CD4-positive, alpha-beta T cell treated with Interleukin-17A for 4 hours (primary cell): ENCODE measurements at regions not wholly inside any gene's neighbourhood (a gene's known extent, or its start where the extent isn't known, plus 50 kb on each side); places are given as distances from the start of the nearest gene placed in this dataset.

Experiments
- DNase-seq: peaks from one replicate; pipeline ENCODE4 v3.0.0-alpha.2; 2020; ENCODE audit warnings: mixed read lengths

GRCh38 chr14:97410667-97411620, 613.8 kb downstream of the VRK1 start:
- DNase-seq: no peak

GRCh38 chr14:97411938-97412612, 614.9 kb downstream of the VRK1 start:
- no peak for DNase-seq

GRCh38 chr14:97413022-97413539, 615.9 kb downstream of the VRK1 start:
- DNase-seq: peak; percentile 16

DNA sequence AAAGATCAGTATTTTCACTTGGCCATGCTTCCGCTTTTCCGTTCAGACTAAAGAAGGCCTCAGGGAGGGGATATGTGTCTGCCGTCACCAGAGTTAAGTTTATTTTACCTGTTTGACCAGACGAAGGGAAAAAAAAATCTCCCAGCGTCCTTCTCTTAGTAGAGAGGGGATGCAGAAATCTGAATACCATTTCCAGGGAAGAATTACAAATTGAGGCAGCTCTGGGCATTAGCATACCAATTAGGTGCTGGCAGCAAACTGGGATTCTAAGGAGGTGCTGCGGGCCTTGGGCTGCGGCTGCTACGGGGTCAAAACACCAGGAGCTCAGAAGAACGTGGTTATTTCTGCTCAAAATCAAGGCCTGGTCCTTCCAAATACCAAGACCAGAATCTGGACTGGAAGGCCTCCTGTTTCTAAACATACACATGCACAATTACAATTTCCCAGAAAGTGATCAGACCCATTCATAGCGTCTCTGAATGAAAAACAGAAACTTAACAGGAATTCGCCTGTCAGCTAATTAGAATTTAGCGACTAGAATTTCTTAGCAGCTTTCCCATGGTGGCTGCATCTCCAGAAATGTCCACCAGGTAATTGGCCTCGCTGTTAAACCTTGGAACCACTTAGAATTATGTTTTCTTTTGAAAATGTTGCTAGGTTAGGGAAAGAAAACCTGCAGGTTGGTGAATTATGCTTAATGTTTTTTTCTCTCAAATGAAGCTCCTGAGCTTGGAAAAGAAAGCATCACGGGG, 617.0 kb downstream of the VRK1 start:
- no peak for DNase-seq

DNA sequence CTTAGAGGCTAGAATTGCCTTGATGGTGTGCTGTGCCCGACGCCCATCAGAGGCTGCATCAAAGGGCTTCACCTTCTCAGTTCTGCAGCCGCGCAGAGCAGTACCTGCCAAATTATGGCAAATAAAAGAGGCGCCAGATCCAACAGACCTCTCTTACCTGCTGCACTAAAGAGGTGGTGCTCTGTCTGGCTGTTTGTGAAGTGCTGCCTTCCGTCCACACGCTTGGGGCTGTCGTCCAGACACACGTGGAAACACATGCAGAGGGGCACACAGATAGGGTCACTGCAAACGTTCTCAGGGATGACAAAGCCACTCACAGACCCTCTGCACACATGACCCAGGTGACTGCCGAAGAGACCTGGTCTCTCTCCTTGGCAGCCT, 617.5 kb downstream of the VRK1 start:
- no peak for DNase-seq

DNA sequence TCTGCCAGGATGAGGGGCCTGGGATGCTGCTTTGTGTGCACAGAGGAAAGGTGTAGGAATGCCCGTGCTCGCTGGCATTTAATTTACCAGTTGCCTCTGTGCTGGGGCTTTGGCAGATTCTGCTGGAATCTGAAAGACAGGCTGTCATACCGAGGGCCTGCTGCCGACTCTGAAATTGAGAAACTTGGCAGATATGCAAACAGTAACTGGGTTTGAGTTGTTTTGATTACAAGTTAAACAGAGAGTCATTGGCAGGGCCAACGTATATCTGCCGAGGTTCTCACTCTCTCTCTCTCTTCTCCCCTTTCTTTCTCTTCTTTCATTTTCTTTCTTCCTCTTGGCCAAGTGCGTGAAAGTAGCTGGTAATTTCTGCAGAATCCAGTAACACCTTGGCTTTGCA, 618.7 kb downstream of the VRK1 start:
- no peak for DNase-seq

DNA sequence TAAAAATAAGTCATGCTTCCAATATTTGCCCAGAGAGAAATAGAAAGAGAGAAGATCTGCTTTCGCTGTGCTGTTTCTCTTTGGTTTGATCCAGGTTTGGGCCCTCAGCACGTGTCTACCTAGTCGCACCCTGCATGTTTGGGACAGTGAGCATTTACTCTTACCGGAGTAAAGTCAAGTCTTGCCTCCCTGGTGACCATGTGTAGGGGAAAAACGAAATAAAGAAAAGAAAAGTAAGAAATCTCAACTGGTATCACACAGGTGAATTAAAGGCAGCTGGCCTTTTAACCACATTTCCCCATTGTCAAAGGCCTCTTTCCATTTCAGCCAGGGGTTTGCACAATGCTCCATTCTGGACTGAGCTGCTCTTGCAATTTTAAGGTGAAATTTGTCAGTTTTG, 619.4 kb downstream of the VRK1 start:
- no peak for DNase-seq

DNA sequence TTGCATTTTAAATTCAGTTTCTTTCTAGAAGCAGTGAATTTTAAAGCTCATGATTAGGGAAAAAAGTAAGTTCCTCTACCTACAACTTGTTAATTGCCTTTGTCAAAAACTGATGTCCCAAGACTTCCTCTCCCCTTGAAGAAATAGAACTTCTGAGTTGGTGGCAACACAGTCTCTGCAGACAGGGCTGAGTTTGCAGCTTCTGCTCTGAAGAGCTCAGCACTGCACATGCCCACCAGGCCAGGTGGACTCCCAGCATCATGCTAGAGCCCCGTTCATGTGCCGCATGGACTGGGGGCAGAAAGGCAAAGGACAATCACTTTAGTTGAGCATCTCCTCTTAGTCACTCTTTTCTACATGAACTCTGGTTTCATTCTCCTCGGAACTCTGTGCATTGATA, 620.1 kb downstream of the VRK1 start:
- DNase-seq: no peak

DNA sequence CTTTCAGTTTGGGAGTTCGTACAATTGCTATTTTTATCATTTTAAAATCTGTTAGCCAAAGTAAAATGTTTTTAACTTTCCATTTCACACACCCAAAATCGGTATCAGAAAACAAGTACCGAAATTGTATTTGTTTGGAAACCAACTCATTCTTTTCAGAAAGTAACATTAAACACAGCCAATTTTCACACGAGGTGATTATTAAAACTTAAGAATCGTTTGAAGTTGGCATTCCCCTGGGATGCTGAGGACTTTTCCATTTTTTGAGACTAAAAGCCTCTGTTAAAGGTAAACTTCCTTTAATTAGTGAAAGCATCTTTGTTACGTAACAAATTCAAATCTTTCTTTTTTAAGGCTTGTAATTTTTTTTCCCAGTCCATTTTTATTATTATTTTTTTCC, 623.0 kb downstream of the VRK1 start:
- DNase-seq: no peak

DNA sequence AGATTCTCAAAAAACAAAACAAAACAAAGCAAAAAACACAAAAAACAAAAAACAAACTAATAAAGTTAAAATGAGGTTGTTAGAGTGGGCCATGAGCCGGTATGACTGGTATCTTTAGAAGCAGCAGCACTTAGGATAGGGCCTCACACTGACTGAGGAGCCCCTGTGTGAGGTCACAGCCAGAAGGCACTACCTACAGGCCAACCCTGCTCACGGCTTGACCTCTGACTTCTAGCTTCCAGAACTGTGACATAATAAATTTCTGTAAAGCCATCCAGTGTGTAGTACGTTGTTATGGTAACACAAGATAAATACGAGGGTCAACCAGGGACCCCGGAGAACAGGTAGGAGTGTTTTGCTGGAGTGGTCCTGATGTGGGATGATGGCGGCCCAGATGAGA, 629.6 kb downstream of the VRK1 start:
- DNase-seq: no peak

GRCh38 chr14:97428808-97429440, 631.7 kb downstream of the VRK1 start:
- no peak for DNase-seq

DNA sequence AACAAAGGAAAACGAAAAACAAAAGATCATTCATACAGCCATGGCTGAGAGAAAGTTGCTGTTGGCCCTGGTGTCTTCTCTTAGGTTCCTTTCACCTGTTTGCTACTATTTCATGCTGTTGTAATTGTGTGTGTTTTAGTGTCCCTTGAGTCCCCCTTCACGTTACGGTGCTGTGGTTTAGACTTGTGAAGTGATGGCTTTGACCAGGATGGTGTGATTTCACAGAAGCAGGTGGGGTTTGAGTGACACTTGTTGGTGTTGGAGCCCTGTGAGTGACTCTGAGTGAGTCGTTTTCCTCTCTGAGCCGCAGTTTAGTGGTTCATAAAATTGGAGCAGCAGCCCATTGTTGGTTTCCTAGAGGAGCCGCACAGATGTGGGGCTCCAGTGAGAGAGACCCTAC, 635.4 kb downstream of the VRK1 start:
- no peak for DNase-seq

GRCh38 chr14:97441740-97442362, 644.7 kb downstream of the VRK1 start:
- peak; percentile 22 for DNase-seq

DNA sequence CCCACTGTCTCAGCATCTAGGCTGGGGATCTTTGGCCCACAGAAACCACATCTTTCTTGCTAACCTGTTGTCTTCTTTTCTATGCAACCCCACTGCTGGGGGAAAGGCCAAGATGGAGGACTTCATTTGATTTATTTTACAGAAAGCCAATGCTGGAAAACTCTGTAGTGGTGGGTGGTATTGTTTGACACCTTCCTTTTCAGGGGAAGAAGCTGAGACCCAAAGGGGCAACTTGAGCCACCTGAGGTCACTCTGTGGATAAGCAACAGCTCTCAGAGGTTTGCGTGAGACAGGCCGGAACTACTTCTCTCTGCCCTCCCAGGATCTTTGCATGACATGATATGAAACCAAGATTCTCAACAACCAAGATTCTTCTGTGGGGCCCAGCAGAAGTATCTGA, 645.2 kb downstream of the VRK1 start:
- DNase-seq: peak; percentile 8

GRCh38 chr14:97443412-97443811, 646.2 kb downstream of the VRK1 start:
- no peak for DNase-seq

- no peak for DNase-seq
These were observed 647.1 kb downstream of the VRK1 start for GRCh38 chr14:97444248-97444647.

- DNase-seq: no peak
These were observed 648.2 kb downstream of the VRK1 start for GRCh38 chr14:97445367-97445766.

DNA sequence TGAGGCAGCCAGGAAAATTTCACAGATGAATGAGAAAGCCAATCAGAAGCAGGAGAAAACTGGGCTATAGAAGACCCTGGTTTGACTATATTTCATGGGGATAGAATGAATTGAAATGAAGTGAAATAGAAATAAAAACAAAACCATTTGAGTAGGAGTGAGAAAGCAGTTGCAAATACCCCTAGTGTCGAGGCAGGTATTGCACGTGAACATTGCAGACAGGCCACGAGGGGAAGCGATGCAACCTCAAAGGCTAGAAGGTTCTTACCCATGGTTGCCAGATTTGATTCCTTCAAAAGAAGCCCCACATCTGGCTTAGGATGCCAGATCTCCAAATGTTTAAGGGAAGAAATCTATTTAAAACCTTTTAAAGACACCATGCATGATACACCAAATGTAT, 648.9 kb downstream of the VRK1 start:
- DNase-seq: no peak

DNA sequence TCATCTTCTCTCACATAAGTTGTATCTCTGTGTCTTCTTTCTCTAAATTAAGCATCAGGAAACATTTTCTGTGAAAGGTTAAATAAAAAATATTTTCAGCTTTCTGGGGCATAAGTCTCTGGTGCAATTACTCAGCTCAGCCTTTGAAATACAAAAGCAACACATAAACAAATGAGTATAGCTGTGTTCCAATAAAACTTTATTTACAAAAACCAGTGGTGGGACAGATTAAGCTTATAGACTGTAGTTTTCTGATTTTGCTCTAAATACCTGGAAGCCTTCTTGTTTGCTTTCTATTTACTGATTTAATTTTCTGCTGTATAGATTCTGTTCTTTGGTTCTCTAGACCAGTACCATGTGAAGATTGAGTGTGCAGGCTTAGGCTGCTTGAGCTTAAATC, 655.1 kb downstream of the VRK1 start:
- DNase-seq: no peak

- DNase-seq: no peak
These were observed 656.8 kb downstream of the VRK1 start for GRCh38 chr14:97453991-97454390.

GRCh38 chr14:97456462-97456861, 659.3 kb downstream of the VRK1 start:
- no peak for DNase-seq

DNA sequence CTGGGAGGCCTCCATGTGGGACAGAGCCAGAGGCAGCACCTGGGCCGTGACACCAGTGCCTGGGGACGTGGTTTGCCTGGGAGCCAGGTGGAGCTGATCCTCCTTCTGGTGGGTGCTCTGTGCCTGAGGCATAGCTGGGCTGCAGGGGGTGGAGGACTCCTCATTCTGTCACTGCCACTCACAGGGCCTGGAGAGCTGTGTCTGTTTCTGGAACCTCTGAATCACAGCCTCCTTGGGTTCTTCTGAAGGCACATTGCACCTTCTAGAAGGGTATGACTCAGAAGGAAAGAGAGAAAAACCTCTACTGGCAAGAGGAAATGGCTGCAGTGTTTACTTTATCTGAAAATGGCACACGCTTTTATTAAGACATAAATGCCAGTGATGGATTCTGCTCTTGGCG, 659.8 kb downstream of the VRK1 start:
- DNase-seq: peak; percentile 78
